GM12891 (cell line): ENCODE measurements at regions not wholly inside any gene's neighbourhood (a gene's known extent, or its start where the extent isn't known, plus 50 kb on each side); places are given as distances from the start of the nearest gene placed in this dataset.

ENCODE experiments used
- DNase-seq: peaks from one replicate; pipeline ENCODE4 v3.0.0; 2011; ENCODE audit warnings: low spot score; ENCODE audit not compliant: insufficient read length
- FAIRE-seq: peaks from 2 replicates; lab custom pipeline; 2011; peaks lifted over from hg19 to GRCh38; lab: Jason Lieb, UNC
- PAX5 ChIP-seq: IDR thresholded peaks from 2 replicates; pipeline ENCODE4 v1.6.1; 2011; ENCODE audit warnings: low read length, moderate library complexity, mild to moderate bottlenecking; ENCODE audit not compliant: insufficient read depth, severe bottlenecking
- POLR2A ChIP-seq: IDR thresholded peaks from 2 replicates; pipeline ENCODE4 v1.6.1; 2011; ENCODE audit warnings: low read depth, low read length, control low read depth
- POLR2AphosphoS5 ChIP-seq: IDR thresholded peaks from 2 replicates; pipeline ENCODE4 v1.6.1; 2011; ENCODE audit warnings: low read depth, low read length, control low read depth
- POU2F2 ChIP-seq: IDR thresholded peaks from 2 replicates; pipeline ENCODE4 v1.6.1; 2011; ENCODE audit warnings: low read depth, mild to moderate bottlenecking, control low read depth, low read length, moderate library complexity
- SPI1 ChIP-seq: IDR thresholded peaks from 2 replicates; pipeline ENCODE4 v1.6.1; 2011; ENCODE audit warnings: low read depth, low read length, control low read depth
- TAF1 ChIP-seq: IDR thresholded peaks from 2 replicates; pipeline ENCODE4 v1.6.1; 2011; ENCODE audit warnings: low read depth, low read length, control low read depth

DNA sequence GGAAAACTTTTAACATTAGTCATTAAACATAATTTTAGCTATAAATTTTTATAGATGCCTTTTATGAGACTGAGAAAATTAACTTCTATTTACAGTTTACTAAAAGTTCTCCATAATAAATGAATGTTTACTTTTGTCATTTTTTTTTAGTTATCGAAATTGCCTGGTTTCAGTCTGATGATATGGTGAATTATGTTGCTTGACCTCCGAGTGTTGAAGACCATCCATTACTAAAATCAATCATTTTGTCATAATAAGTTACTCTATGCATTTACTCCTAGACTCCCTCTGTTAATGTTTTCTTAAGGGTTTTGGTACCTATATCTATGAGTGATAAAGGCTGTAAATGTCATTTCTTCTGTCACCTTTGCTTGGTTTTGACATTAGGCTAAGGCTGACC is 516.0 kb upstream of the ROBO1 start:
- no peak for FAIRE-seq
- no peak for TF ChIP-seq POLR2A

DNA sequence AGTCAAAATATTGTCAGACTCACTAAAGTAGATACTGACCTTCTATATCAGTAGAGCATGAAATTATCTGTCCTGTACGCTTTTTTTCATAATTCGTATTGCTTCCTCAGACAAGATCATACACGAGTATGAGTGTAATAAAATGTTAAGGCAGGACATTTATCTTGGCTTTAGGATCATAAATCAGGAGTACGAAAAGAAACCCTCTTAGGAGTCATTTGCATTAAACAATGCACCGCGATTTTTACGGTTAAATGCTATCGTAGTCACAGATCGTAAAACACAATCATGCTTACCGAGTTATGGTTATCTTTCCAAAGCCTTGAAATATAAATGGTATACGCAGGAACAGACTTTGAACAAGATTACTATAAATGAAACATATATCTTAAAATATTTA is 510.3 kb upstream of the ROBO1 start:
- FAIRE-seq = no peak
- TF ChIP-seq PAX5 (no peak), POU2F2 (no peak), POLR2AphosphoS5 (no peak), POLR2A (no peak), SPI1 (no peak)
- no peak for DNase-seq

More for the DNA sequence above, 516.0 kb upstream of the ROBO1 start:
- no peak for DNase-seq

DNA sequence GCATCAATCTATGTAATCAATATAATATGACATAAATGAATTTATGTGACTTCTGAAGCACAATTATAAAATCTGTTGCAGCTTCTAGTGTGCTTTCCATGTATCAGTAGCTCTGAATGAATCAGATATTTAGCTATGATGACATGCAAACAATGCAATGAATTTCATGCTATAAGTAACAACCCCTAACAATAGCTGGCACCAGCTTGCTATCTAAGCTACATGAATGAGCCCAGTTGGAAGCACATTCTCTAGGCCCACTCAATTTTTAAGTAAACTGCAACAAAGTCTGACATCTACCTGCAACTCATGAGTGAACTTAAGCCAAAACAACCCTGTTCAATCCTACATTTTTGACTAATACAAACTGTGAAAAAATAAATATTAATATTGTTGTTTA is 507.3 kb upstream of the ROBO1 start:
- FAIRE-seq (no peak), DNase-seq (no peak)
- TF ChIP-seq PAX5 = no peak
- no peak for TF ChIP-seq POU2F2
- TF ChIP-seq SPI1 = no peak
- no peak for TF ChIP-seq POLR2A
- TF ChIP-seq POLR2AphosphoS5 = no peak
- no peak for TF ChIP-seq TAF1

DNA sequence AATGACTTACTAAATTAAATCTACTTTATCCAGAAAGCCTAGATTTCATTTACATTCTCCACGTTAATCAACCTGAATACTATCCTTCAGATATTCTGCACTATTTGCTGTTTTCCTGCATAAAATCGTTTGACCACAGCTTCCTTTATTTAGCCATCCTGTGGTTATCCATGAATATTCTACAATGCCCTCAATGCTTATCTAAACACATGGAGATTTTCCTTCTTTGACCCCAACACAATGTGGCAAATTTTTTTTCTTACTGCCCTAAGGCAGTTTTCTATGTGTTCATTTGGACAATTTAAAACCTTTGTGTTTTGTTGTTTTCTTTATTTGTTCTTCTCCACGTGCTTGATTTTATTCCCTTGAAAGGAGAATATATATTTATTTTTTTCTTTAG is 495.5 kb upstream of the ROBO1 start:
- DNase-seq (no peak), FAIRE-seq (no peak)
- TF ChIP-seq TAF1 (no peak), PAX5 (no peak), POLR2AphosphoS5 (no peak), SPI1 (no peak), POLR2A (no peak), POU2F2 (no peak)

DNA sequence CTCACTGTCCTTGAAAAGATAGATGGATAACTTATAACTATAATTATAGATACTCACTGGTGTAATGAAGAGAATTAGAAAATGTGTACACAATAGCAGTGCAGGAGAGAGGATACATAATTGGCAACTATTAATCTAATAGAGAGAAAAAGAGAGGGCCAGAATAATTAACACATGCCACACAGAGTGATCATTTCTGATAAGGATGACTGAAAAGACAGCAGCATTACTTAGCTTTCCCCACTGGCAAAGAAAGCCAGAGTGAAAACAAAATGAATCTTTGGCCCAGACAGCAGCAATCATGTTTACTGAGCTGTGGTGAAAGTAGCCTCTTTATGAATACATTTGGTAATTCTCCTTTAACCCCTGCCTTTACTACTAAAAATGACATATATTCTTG is 493.3 kb upstream of the ROBO1 start:
- TF ChIP-seq TAF1 (no peak), POLR2AphosphoS5 (no peak), POU2F2 (no peak), PAX5 (no peak), SPI1 (no peak), POLR2A (no peak)
- DNase-seq = no peak
- FAIRE-seq = no peak

DNA sequence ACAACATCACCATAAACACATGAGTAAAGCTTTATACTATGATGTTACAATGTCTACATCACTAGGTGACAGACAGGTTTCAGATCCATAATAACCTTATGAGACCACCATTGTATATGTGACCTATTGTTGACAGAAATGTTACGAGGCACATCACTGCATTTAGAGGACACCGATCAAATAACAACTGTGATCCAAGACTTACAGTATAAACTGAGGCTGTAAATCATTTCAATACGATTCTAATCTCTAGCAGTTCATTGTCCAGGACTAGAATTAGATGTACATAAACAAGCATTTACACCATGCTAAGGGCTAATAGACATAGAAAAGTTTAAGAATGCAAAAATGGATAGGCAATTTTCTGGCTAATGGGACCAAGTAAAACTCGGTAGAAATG is 491.9 kb upstream of the ROBO1 start:
- FAIRE-seq (no peak), DNase-seq (no peak)
- TF ChIP-seq POLR2A (no peak), POLR2AphosphoS5 (no peak), PAX5 (no peak), TAF1 (no peak), SPI1 (no peak), POU2F2 (no peak)

DNA sequence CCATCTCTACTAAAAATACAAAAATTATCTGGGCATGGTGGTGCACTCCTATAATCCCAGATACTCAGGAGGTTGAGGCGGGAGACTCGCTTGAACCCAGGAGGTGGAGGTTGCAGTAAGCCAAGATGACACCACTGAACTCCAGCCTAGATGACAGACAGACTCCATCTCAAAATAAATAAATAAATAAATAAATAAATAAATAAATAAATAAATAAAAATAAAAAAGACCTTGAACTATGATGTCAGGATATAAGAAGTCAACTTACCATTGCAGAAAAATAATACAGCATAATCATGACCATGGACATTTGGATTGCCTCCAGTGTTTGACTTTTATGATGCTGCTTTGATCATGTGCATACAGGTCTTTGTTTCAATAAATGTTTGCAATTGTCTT is 484.3 kb upstream of the ROBO1 start:
- TF ChIP-seq TAF1 = no peak
- TF ChIP-seq POU2F2 = no peak
- no peak for TF ChIP-seq SPI1
- TF ChIP-seq POLR2A = no peak
- no peak for FAIRE-seq
- DNase-seq = no peak

DNA sequence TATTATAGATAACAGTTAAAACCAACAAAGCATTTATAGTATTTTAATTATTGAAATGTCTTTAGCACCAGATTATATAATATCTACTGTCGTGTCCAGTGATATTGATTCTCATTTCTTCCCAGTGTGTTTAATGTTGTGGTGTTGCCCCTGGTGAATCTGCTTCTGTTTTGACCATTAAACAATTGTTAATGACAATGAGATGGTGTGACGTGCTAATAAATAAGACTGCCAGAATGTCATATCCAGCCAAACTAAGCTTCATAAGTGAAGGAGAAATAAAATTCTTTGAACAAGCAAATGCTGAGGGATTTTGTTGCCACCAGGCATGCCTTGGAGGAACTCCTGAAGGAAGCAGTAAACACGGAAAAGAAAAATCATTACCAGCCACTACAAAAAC is 480.0 kb upstream of the ROBO1 start:
- no peak for FAIRE-seq
- no peak for TF ChIP-seq POLR2AphosphoS5
- no peak for TF ChIP-seq TAF1
- TF ChIP-seq SPI1 = no peak
- TF ChIP-seq POU2F2 = no peak
- TF ChIP-seq PAX5 = no peak
- no peak for DNase-seq

DNA sequence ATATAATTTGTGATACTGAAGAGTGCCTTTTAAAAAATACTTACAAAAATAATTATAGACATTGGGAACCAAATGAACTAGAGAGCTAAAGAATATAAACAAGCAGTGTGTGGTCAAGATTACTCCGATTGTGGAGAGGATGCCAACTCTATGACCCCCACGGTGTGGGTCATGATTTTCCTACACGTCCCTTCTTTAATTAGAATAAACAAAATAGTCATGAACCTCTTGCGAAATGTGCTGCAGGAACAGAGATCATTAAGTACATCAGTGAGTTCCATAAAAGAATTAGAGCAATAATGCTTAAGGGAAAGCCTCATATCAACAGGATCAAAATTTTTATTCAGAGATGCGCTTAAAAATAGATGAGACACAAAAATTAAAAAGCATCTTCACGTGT is 476.6 kb upstream of the ROBO1 start:
- TF ChIP-seq POLR2AphosphoS5 (no peak), PAX5 (no peak), POU2F2 (no peak), SPI1 (no peak)
- DNase-seq (no peak), FAIRE-seq (no peak)

DNA sequence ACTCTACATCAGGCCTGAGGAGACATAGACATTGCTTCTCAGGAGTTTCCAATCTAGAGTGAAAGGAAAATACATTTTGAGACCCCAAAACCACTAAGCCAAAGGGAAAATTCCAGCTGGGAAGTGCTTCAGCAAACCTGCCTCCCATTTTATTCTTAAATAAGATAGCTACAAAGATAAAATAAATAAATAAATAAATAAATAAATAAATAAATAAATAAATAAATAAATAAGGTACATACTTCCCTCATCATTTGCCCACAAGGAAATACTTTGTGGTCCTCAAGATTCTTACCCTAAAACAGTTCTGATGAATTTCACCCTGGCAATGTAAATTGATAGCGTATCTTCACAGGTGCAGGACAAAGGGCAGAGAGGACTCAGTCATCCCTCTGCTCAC is 474.0 kb upstream of the ROBO1 start:
- FAIRE-seq (no peak), DNase-seq (no peak)
- TF ChIP-seq SPI1 (no peak), POU2F2 (no peak), PAX5 (no peak), TAF1 (no peak)

DNA sequence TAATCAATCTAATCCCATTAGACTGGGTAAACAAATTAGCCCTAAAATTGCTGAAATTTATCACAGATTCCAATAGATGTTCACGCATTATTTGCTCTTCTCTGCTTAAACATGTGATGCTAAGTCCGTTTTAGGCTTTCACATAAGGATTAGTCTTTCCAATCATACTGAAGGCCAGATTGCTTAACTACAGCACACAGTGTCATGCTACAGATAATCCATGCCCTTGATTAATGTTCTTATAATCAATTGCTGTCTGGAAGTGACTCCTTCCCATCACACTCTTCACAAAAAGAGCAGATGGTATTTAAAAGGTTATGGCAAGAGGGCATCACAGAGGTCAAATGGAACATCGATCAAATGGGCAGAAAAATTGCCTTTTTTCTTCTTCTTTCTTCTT is 471.5 kb upstream of the ROBO1 start:
- no peak for FAIRE-seq
- no peak for DNase-seq
- no peak for TF ChIP-seq TAF1
- TF ChIP-seq SPI1 = no peak
- TF ChIP-seq POLR2AphosphoS5 = no peak
- no peak for TF ChIP-seq POU2F2
- TF ChIP-seq PAX5 = no peak
- TF ChIP-seq POLR2A = no peak
